Neural progenitor cell (in vitro differentiated cells): ENCODE measurements at regions not wholly inside any gene's neighbourhood (a gene's known extent, or its start where the extent isn't known, plus 50 kb on each side); places are given as distances from the start of the nearest gene placed in this dataset.

Source experiments
- DNase-seq: peaks from one replicate; pipeline ENCODE4 v3.0.0-alpha.2; 2016; ENCODE audit warnings: low spot score
- H2AFZ ChIP-seq: fragments of 200-600 bp; sonication (generic); replicated peaks from 2 replicates; pipeline ENCODE4 v1.6.1; 2016; ENCODE audit warnings: antibody characterized with exemption
- H3F3A ChIP-seq: fragments of 200-600 bp; sonication (generic); 2 replicates; pipeline ENCODE4 v1.6.1; 2016; ENCODE audit warnings: antibody characterized with exemption, low read depth
- H3K27ac ChIP-seq: fragments of 200-600 bp; sonication (generic); 2 replicates; pipeline ENCODE4 v1.5.1; 2016; ENCODE audit warnings: mild to moderate bottlenecking
- H3K27me3 ChIP-seq: fragments of 200-600 bp; sonication (generic); 2 replicates; pipeline ENCODE4 v1.6.1; 2016; ENCODE audit warnings: mild to moderate bottlenecking, moderate library complexity
- H3K36me3 ChIP-seq: fragments of 200-600 bp; sonication (generic); 2 replicates; pipeline ENCODE4 v1.5.1; 2016
- H3K4me1 ChIP-seq: fragments of 200-600 bp; sonication (generic); 2 replicates; pipeline ENCODE4 v1.6.1; 2016; ENCODE audit warnings: mixed run types
- H3K4me2 ChIP-seq: fragments of 200-600 bp; sonication (generic); 2 replicates; pipeline ENCODE4 v1.6.1; 2016
- H3K4me3 ChIP-seq: fragments of 200-600 bp; sonication (generic); 2 replicates; pipeline ENCODE4 v1.5.1; 2016
- H3K79me2 ChIP-seq: fragments of 200-600 bp; sonication (generic); 2 replicates; pipeline ENCODE4 v1.6.1; 2016; ENCODE audit warnings: low read depth
- H3K9ac ChIP-seq: fragments of 200-600 bp; sonication (generic); 2 replicates; pipeline ENCODE4 v1.6.1; 2016
- H3K9me3 ChIP-seq: fragments of 200-600 bp; sonication (generic); 2 replicates; pipeline ENCODE4 v1.5.1; 2016; ENCODE audit warnings: low read depth
- H4K20me1 ChIP-seq: fragments of 200-600 bp; sonication (generic); 2 replicates; pipeline ENCODE4 v1.6.1; 2016; ENCODE audit warnings: low read depth
- H3K27ac Mint-ChIP-seq: 3 replicates; pipeline ENCODE4 v1.8.0; 2021; ENCODE audit warnings: mixed read lengths
- H3K27me3 Mint-ChIP-seq: 2 replicates; pipeline ENCODE4 v1.8.0; 2022; ENCODE audit warnings: low read depth, mild to moderate bottlenecking, inconsistent platforms, moderate library complexity, mixed read lengths; ENCODE audit not compliant: insufficient read depth
- H3K36me3 Mint-ChIP-seq: 3 replicates; pipeline ENCODE4 v1.8.0; 2021; ENCODE audit warnings: mixed read lengths
- H3K4me1 Mint-ChIP-seq: 3 replicates; pipeline ENCODE4 v1.8.0; 2021; ENCODE audit warnings: mixed read lengths
- H3K4me3 Mint-ChIP-seq: 3 replicates; pipeline ENCODE4 v1.8.0; 2021; ENCODE audit warnings: mild to moderate bottlenecking, moderate library complexity, mixed read lengths
- H3K9me3 Mint-ChIP-seq: 3 replicates; pipeline ENCODE4 v1.8.0; 2020; ENCODE audit warnings: mixed read lengths
- EZH2 ChIP-seq: fragments of 200-600 bp; sonication (generic); IDR thresholded peaks from 2 replicates; pipeline ENCODE4 v1.6.1; 2017; ENCODE audit warnings: antibody characterized with exemption, mild to moderate bottlenecking, moderate library complexity
- EZH2phosphoT487 ChIP-seq: fragments of 200-600 bp; sonication (generic); IDR thresholded peaks from 2 replicates; pipeline ENCODE4 v1.6.1; 2017; ENCODE audit warnings: antibody characterized with exemption
- TF ChIP-seq, protein P1 (sequence below): fragments of 200-600 bp; sonication (generic); IDR thresholded peaks from 2 replicates; pipeline ENCODE4 v1.5.1; 2017; ENCODE audit warnings: antibody characterized with exemption, mild to moderate bottlenecking

DNA sequence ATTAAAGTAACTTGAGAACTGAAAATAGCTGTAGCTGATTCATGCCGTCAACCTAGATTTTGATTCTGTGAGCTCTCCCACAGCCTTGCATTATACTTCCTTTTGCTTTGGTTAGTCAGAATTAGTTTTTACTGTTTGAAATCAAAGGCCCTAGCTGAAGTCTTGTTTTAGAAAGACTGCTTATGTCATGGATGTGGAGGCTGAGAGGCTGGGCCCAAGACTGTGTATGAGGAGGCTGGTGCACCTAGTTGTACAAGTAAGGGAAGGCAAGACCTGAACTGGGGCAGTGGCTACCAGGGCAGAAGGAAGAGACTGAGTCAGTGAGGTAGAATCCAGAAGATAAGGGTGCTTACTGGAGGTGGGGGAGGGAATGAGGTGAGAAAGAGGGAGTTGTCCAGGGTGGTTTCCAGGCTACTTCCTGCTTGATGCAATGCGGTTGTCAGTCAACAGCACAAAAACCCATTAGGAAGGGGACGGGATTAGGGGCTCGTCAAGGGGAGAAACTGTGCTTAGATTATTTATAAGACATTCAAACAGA is 76.2 kb upstream of the PAGE3 start:
- Mint-ChIP-seq H3K27me3 (peaks cover 3% of the 10 kb centered on the region), H3K36me3 (no peaks in the 10 kb centered on the region), H3K9me3 (peaks cover 7% of the 10 kb centered on the region), H3K4me3 (no peak overlapping the region), H3K27ac (no peak overlapping the region), H3K4me1 (peaks cover 3% of the 10 kb centered on the region)
- Histone ChIP-seq H3K4me2 (no peak overlapping the region), H3K9ac (no peak overlapping the region), H4K20me1 (no peaks in the 10 kb centered on the region), H3K27ac (no peak overlapping the region), H3K4me1 (no peaks in the 10 kb centered on the region), H3K36me3 (no peaks in the 10 kb centered on the region), H3K4me3 (no peak overlapping the region), H3K27me3 (no peaks in the 10 kb centered on the region), H3F3A (no peaks in the 10 kb centered on the region), H3K9me3 (peaks cover 3% of the 10 kb centered on the region), H2AFZ (no peak overlapping the region), H3K79me2 (no peaks in the 10 kb centered on the region)
- TF ChIP-seq EZH2phosphoT487 (no peak), EZH2 (no peak)
- TF ChIP-seq, protein P1, sequence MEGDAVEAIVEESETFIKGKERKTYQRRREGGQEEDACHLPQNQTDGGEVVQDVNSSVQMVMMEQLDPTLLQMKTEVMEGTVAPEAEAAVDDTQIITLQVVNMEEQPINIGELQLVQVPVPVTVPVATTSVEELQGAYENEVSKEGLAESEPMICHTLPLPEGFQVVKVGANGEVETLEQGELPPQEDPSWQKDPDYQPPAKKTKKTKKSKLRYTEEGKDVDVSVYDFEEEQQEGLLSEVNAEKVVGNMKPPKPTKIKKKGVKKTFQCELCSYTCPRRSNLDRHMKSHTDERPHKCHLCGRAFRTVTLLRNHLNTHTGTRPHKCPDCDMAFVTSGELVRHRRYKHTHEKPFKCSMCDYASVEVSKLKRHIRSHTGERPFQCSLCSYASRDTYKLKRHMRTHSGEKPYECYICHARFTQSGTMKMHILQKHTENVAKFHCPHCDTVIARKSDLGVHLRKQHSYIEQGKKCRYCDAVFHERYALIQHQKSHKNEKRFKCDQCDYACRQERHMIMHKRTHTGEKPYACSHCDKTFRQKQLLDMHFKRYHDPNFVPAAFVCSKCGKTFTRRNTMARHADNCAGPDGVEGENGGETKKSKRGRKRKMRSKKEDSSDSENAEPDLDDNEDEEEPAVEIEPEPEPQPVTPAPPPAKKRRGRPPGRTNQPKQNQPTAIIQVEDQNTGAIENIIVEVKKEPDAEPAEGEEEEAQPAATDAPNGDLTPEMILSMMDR = no peak
- no peak for DNase-seq

DNA sequence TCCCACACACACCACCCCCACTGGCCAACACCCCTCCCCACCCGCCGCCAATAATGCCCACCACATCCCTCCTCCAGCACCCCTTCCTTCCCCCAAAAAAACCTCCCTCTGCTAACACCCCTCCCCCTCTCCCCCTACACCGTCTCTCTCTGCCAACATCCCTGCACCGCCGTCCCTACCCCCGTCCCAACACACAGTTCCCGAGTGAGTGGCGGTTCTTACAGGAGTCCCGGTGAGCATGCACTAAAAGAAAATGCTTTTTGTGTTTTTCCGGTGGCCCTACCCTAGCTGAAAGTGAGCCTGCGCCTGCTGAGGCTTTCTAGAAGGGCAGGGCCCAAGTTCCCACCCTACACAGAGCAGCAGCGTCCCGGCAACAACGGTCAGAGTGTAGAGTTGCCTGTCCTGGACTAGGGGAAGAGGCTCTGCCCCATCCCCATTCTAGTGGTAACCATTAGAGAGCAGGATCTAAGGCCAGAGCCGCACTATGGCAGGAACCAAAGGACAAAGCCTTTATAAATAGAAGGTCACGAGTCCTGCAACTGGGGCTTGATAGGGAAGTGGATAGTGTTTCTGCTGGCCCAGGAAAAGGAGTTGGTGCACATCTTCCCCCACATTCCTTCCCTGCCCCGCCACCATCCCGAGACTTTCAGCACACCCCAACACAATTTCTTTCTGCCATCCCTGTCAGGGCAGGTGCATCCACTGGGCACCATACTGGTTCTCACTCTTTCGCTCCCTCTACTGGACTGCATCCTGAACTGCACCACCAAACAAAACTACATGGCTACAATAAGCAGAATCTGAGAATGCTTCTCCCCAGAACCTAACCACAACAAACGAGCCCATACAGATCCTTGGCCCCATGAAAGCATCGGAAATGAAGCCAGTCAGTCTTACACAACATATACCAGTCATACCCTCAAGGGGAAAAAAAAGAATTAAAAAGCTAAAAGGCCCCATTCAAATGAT is 78.1 kb upstream of the PAGE3 start:
- H3K27ac Mint-ChIP-seq = no peak overlapping the region
- H3K79me2 ChIP-seq = no peaks in the 10 kb centered on the region
- no peaks in the 10 kb centered on the region for H3K27me3 ChIP-seq
- no peaks in the 10 kb centered on the region for H3K36me3 Mint-ChIP-seq
- peaks cover 3% of the 10 kb centered on the region for H3K9me3 ChIP-seq
- peaks cover 7% of the 10 kb centered on the region for H3K9me3 Mint-ChIP-seq
- no peak overlapping the region for H3K4me3 ChIP-seq
- no peak overlapping the region for H2AFZ ChIP-seq
- peaks cover 3% of the 10 kb centered on the region for H3K4me1 Mint-ChIP-seq
- no peak overlapping the region for H3K27ac ChIP-seq
- H4K20me1 ChIP-seq = no peaks in the 10 kb centered on the region
- H3F3A ChIP-seq = no peaks in the 10 kb centered on the region
- H3K4me2 ChIP-seq = no peak overlapping the region
- H3K4me1 ChIP-seq = no peaks in the 10 kb centered on the region
- DNase-seq = peak; percentile 6
- no peaks in the 10 kb centered on the region for H3K36me3 ChIP-seq
- TF ChIP-seq EZH2 (no peak), EZH2phosphoT487 (no peak)
- TF ChIP-seq, protein P1 = peak; percentile 34
- H3K4me3 Mint-ChIP-seq = no peak overlapping the region
- peaks cover 3% of the 10 kb centered on the region for H3K27me3 Mint-ChIP-seq
- no peak overlapping the region for H3K9ac ChIP-seq

DNA sequence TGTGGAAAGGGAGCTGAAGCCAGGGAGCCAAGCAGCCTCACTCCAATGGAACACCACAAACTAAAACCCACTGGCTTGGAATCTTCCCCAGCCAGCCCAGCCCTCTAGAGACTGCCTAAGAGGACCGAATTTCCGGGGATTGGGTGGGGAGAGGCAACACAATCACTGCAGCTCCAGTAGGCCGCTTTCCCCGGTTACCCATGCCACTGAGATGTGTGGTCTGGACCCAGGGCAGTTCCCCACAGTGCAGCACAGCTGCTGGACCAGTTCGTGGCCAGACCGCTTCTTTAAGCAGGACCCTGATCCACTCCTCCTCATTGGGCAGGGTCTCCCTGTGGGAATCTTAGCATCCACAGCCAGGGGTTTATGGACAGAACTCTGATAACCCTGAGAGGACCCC is 91.9 kb upstream of the PAGE3 start:
- TF ChIP-seq EZH2 = no peak
- TF ChIP-seq, protein P1 = no peak
- no peak for TF ChIP-seq EZH2phosphoT487
- no peaks in the 10 kb centered on the region for H3K27me3 ChIP-seq
- H3K4me3 ChIP-seq = no peak overlapping the region
- no peak overlapping the region for H3K27ac Mint-ChIP-seq
- no peaks in the 10 kb centered on the region for H3K36me3 Mint-ChIP-seq
- H4K20me1 ChIP-seq = no peaks in the 10 kb centered on the region
- H3K4me1 ChIP-seq = no peaks in the 10 kb centered on the region
- peaks cover 2% of the 10 kb centered on the region for H3K27me3 Mint-ChIP-seq
- no peak overlapping the region for H3K27ac ChIP-seq
- H3K4me1 Mint-ChIP-seq = no peaks in the 10 kb centered on the region
- H3K9me3 ChIP-seq = peaks cover 40% of the 10 kb centered on the region
- no peak overlapping the region for H3K4me3 Mint-ChIP-seq
- H2AFZ ChIP-seq = no peak overlapping the region
- no peak overlapping the region for H3K4me2 ChIP-seq
- H3K9ac ChIP-seq = no peak overlapping the region
- H3K9me3 Mint-ChIP-seq = peaks cover 7% of the 10 kb centered on the region
- no peak for DNase-seq
- H3K36me3 ChIP-seq = no peaks in the 10 kb centered on the region
- no peaks in the 10 kb centered on the region for H3K79me2 ChIP-seq
- no peaks in the 10 kb centered on the region for H3F3A ChIP-seq
